ENCODE measurements at regions not wholly inside any gene's neighbourhood (a gene's known extent, or its start where the extent isn't known, plus 50 kb on each side); places are given as distances from the start of the nearest gene placed in this dataset.

GRCh38 chr5:148769941-148770340 is 56.5 kb upstream of the ADRB2 start:
- TF ChIP-seq CTCF (IDR thresholded peaks at IDR 0.05; ENCODE audit: extremely low read depth in 1 of 2, insufficient read depth in 1 of 2, low read depth in 1 of 2, low read length in 2 of 2) (no peak), EZH2 (IDR thresholded peaks at IDR 0.05; ENCODE audit: borderline replicate concordance, low read depth, low read length, severe bottlenecking) (no peak), POLR2AphosphoS5 (IDR thresholded peaks at IDR 0.05; ENCODE audit: insufficient read depth, low read depth, low read length) (no peak), FOS (IDR thresholded peaks at IDR 0.05; ENCODE audit: borderline replicate concordance, insufficient read depth, low read length) (no peak), POLR2A (IDR thresholded peaks at IDR 0.05; ENCODE audit: low read depth, low read length) (no peak), MAX (IDR thresholded peaks at IDR 0.05; ENCODE audit: insufficient read depth, insufficient read length) (no peak), MYC (IDR thresholded peaks at IDR 0.05; ENCODE audit: low read depth, low read length) (no peak), GATA2 (IDR thresholded peaks at IDR 0.05; ENCODE audit: insufficient read depth, insufficient read length, low read depth, low read length) (no peak)
